Psoas muscle (tissue), 7 donors: ENCODE measurements at regions not wholly inside any gene's neighbourhood (a gene's known extent, or its start where the extent isn't known, plus 50 kb on each side); places are given as distances from the start of the nearest gene placed in this dataset.
A peak's percentile ranks its signal among the peaks of the same experiment; 100 is the strongest.

Experiments used
- ATAC-seq, 4 donors: fragments of 200-7000 bp; cut with Tn5 transposase; one replicate each; pipeline ENCODE4 v1.9.1; 2020; ENCODE audit warnings: moderate library complexity in 3 of 4, mild to moderate bottlenecking in 2 of 4
- DNase-seq, 2 donors: peaks; one replicate each; pipeline ENCODE4 v3.0.0-alpha.2; 2020
- H3K27ac ChIP-seq: fragments of 200-600 bp; one replicate; pipeline ENCODE4 v1.8.0; 2022
- H3K27me3 ChIP-seq, 3 donors: fragments of 200-600 bp in 1 of 3; one replicate each; pipeline versions ENCODE4 v1.6.1 to v1.8.0; 2013 to 2022; ENCODE audit warnings: low read length in 2 of 3, mild to moderate bottlenecking in 2 of 3, moderate library complexity in 1 of 3; ENCODE audit not compliant: insufficient read depth in 3 of 3
- H3K36me3 ChIP-seq, 2 donors: fragments of 200-600 bp in 1 of 2; one replicate each; pipeline versions ENCODE4 v1.6.1 to v1.8.0; 2013 to 2022; ENCODE audit warnings: low read depth in 1 of 2, mild to moderate bottlenecking in 1 of 2, moderate library complexity in 1 of 2; ENCODE audit not compliant: insufficient read depth in 1 of 2
- H3K4me1 ChIP-seq: fragments of 200-600 bp; one replicate; pipeline ENCODE4 v1.8.0; 2022
- H3K4me3 ChIP-seq: fragments of 200-600 bp; one replicate; pipeline ENCODE4 v1.8.0; 2022; ENCODE audit warnings: mild to moderate bottlenecking
- H3K9me3 ChIP-seq: fragments of 200-600 bp; one replicate; pipeline ENCODE4 v1.8.0; 2022
- WGBS, 3 donors: extraction: QIAGEN DNeasy Blood & Tissue Kit; methylation state at CpG; one replicate each; pipeline versions ENCODE4 v1.1.6 to v1.1.7; 2013; 5-methylcytosine and 5-hydroxymethylcytosine counted together
- intact Hi-C, 2 donors: fragments of 100-400 bp; cut with DNase I; formaldehyde crosslinking; loops; one replicate each; pipeline versions ENCODE4 v1.11.0 to v1.14.2; 2022
- TF ChIP-seq, protein P1 (sequence below): fragments of 200-600 bp; IDR thresholded peaks from one replicate; pipeline ENCODE4 v1.8.0; 2022; ENCODE audit warnings: antibody characterized with exemption
- donor health status: healthy with polysubstance abuse.
- donor health status: DM: no; HTN: no; CAD: no; lungs with moderate emphysema.
- donor health status: Bipolar disorder and iron deficiency.
- donor health status: healthy.
- donor health status: DM: yes; HTN: yes; CAD: no.
- donor health status: DM: no; HTN: no; CAD: no.
- donor health status: DM: yes; HTN: yes; CAD: no.

DNA sequence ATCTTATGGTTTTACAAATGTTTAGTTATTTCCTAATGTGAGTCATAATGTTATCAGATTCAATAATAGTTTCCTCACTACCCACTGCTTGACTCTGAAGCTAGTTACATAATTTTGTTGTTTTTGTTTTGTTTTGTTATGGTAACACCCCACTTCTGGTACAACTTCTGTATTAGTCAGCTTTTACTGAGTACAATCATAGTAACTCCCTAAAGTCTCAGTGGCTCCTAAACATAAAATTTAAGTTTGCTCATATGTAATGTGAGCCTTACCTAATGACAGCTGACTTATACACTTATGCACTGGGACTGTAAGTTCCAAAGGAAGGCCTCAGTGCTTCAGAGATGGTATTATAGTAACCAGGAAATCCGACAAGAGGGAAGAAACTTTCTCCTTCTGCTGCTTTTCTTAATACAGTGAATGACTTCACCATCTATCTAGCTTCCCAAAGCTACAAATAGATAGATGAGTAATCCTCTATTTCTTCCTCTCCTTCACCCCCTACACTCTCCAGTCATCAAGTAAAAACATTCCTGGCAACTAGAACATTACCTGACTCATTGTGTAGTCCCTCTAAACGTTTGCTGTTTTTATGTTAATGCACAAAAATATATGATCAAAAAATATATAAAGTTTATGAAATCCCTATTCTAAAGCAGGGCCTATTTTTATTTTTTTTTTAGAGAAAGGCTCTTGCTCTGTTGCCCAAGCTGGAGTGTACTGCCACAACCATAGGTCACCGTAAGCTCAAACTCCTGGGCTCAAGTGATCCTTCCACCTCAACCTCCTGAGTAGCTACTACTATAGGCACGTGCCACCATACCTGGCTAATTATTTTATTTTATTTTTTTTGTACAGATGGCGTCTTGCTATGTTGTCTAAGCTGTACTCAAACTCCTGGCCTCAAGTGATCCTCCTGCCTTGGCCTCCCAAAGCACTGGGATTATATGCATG, 563.0 kb downstream of the SOX6 start:
- intact Hi-C loops: no loop called here
- TF ChIP-seq, protein P1, sequence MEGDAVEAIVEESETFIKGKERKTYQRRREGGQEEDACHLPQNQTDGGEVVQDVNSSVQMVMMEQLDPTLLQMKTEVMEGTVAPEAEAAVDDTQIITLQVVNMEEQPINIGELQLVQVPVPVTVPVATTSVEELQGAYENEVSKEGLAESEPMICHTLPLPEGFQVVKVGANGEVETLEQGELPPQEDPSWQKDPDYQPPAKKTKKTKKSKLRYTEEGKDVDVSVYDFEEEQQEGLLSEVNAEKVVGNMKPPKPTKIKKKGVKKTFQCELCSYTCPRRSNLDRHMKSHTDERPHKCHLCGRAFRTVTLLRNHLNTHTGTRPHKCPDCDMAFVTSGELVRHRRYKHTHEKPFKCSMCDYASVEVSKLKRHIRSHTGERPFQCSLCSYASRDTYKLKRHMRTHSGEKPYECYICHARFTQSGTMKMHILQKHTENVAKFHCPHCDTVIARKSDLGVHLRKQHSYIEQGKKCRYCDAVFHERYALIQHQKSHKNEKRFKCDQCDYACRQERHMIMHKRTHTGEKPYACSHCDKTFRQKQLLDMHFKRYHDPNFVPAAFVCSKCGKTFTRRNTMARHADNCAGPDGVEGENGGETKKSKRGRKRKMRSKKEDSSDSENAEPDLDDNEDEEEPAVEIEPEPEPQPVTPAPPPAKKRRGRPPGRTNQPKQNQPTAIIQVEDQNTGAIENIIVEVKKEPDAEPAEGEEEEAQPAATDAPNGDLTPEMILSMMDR: no peak
- H3K4me1 ChIP-seq: peaks cover 18% of the 10 kb centered on the region
- DNase-seq: no peak
- peak overlapping the region; percentile 76 for H3K27ac ChIP-seq
- H3K9me3 ChIP-seq: no peaks in the 10 kb centered on the region
- 48 to 55% (median 53%) methylated on average over 5 of the region's 5 CpGs for WGBS, 3 donors
- H3K27me3 ChIP-seq: no peaks in the 10 kb centered on the region
- peak; percentile 96 to 98 (median 97) for ATAC-seq
- H3K4me3 ChIP-seq: no peak overlapping the region
- H3K36me3 ChIP-seq: no peaks in the 10 kb centered on the region

DNA sequence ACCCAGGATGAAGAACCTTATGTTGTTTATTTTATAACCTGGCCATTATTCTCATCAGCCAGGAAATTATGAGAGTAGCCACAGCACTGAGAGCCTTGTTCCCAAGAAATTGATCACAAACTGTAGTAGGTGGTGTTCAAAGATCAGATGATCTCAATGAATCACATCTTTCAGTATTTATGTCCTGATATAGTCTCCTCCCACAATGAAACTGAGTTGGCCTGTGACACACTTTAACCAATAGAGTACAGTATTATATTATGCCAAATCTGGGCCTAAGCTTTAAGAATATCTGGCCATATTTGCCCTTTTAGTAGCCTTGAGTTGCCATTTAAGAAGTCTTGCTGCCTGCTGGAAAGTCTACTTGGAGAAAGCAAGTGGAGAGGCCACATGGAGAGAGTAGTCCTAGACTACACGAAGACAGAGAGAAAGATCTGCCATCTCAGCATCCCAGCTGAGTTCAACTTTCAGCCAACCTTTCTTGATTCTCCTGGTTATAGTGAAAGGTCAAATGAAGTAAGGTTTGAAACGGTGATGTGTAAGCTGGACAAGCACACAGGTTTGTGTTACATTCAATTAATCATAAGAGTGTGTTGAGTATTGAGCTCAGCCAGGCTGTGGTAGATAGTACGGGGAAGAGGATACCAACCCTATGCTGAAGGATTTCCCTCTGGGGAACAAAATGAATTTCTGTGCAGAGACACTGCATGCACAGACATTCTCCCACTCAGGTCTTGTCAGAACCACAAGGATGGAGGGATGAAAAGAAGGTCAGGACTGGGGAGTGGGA, 561.8 kb downstream of the SOX6 start:
- H3K36me3 ChIP-seq: no peaks in the 10 kb centered on the region
- intact Hi-C loops: no loop called here
- H3K27ac ChIP-seq: peak overlapping the region; percentile 76
- no peak for ATAC-seq
- DNase-seq: no peak
- TF ChIP-seq, protein P1: no peak
- WGBS, 3 donors: 45 to 78% (median 48%) methylated on average over 3 of the region's 3 CpGs
- H3K4me1 ChIP-seq: peaks cover 18% of the 10 kb centered on the region
- H3K9me3 ChIP-seq: no peaks in the 10 kb centered on the region
- H3K4me3 ChIP-seq: no peak overlapping the region
- H3K27me3 ChIP-seq: no peaks in the 10 kb centered on the region

DNA sequence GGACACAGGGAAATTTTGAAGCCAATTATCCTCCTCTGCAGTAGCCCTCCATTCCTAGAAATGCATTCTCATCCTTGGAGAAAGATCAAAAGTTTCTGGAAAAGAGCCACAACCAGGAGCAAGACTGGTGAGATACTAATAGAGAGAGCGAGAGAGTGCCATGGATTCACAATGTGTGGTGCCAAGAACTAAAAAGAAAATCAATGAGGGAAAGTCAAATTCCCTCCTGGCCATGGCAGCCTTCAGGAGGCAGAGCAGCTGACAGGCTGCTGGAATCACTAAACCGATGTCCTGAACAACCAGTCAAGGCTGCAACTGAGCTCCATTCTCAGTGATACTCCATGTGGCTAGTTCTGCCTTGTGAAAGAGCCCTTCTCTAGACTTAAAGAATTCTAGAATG, 561.0 kb downstream of the SOX6 start:
- no peak for ATAC-seq
- 32 to 54% (median 38%) methylated on average over 2 of the region's 2 CpGs for WGBS, 3 donors
- TF ChIP-seq, protein P1: no peak
- DNase-seq: no peak
- H3K27ac ChIP-seq: peak overlapping the region; percentile 76
- no peaks in the 10 kb centered on the region for H3K27me3 ChIP-seq
- intact Hi-C loops: no loop called here
- H3K4me3 ChIP-seq: no peak overlapping the region
- no peaks in the 10 kb centered on the region for H3K36me3 ChIP-seq
- peaks cover 18% of the 10 kb centered on the region for H3K4me1 ChIP-seq
- H3K9me3 ChIP-seq: no peaks in the 10 kb centered on the region

DNA sequence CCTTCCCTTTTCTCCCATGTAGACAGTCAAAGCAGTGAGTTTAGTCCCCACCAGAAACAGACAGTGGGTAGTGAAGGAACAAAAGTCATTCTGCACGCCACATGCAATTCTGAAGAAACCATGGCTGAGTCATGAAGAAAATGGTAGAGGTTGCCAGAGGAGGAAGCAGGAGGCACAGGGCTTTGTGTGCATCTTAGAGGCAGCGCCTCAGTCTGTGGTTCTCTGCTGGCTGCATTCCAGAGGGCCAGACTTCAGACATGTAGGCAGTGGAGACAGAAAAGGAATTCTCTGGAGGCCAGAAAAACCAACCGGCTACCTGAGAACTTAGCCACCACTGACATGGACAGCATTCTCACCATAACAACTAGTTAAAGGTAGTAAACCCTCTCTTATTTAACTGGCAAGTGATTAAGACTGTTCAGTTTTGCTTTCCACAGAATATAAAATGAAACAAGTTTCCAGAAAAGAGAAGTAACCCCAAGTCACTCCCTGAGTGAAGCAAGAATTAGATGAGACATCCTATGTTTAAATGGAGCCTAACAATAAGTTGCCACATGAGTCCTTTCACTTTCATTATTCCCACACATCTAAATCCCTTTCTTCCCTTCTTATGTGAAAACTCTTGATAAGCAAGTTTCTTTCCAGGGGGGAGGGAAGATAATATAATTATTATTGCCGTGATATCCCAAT, 556.1 kb downstream of the SOX6 start:
- Histone ChIP-seq H3K36me3 (no peaks in the 10 kb centered on the region), H3K4me1 (peaks cover 6% of the 10 kb centered on the region), H3K4me3 (no peak overlapping the region), H3K27ac (no peak overlapping the region), H3K27me3 (no peaks in the 10 kb centered on the region), H3K9me3 (no peaks in the 10 kb centered on the region)
- DNase-seq: peak; percentile 46 to 54
- peak in 2 of 4 donors; percentile 38 to 42 for ATAC-seq
- TF ChIP-seq, protein P1: no peak
- intact Hi-C loops: no loop called here
- 72 to 77% (median 72%) methylated on average over 4 of the region's 4 CpGs for WGBS, 3 donors
